ENCODE measurements at regions not wholly inside any gene's neighbourhood (a gene's known extent, or its start where the extent isn't known, plus 50 kb on each side); places are given as distances from the start of the nearest gene placed in this dataset.

GRCh38 chr7:17054836-17055235, 173.1 kb upstream of the AGR3 start:
- H3K4me3 ChIP-seq (ENCODE audit: low read length), result no peak overlapping the region

GRCh38 chr7:17055596-17055995, 173.8 kb upstream of the AGR3 start:
- no peak for DNase-seq (ENCODE audit: low read depth)
- H3K4me3 ChIP-seq (ENCODE audit: low read length), result no peak overlapping the region
- no peak for TF ChIP-seq CTCF (conservative IDR thresholded peaks at IDR 0.05; ENCODE audit: low read depth, low read length)

More at GRCh38 chr7:17054836-17055235, 173.1 kb upstream of the AGR3 start:
- TF ChIP-seq CTCF (conservative IDR thresholded peaks at IDR 0.05; ENCODE audit: low read depth, low read length), result no peak
- DNase-seq (ENCODE audit: low read depth), result no peak

- no peak for TF ChIP-seq CTCF (conservative IDR thresholded peaks at IDR 0.05; ENCODE audit: low read depth, low read length)
- no peak for DNase-seq (ENCODE audit: low read depth)
- no peak overlapping the region for H3K4me3 ChIP-seq (ENCODE audit: low read length)
Observed at GRCh38 chr7:17056491-17057142, 174.8 kb upstream of the AGR3 start.

GRCh38 chr7:17057143-17057509, 175.3 kb upstream of the AGR3 start:
- no peak overlapping the region for H3K4me3 ChIP-seq (ENCODE audit: low read length)
- no peak for TF ChIP-seq CTCF (conservative IDR thresholded peaks at IDR 0.05; ENCODE audit: low read depth, low read length)
- no peak for DNase-seq (ENCODE audit: low read depth)

- DNase-seq (ENCODE audit: low read depth), result no peak
- H3K4me3 ChIP-seq (ENCODE audit: low read length), result no peak overlapping the region
- no peak for TF ChIP-seq CTCF (conservative IDR thresholded peaks at IDR 0.05; ENCODE audit: low read depth, low read length)
Observed at GRCh38 chr7:17058568-17058967, 176.8 kb upstream of the AGR3 start.

GRCh38 chr7:17060051-17060450, 178.3 kb upstream of the AGR3 start:
- H3K4me3 ChIP-seq (ENCODE audit: low read length), result no peak overlapping the region
- no peak for TF ChIP-seq CTCF (conservative IDR thresholded peaks at IDR 0.05; ENCODE audit: low read depth, low read length)
- no peak for DNase-seq (ENCODE audit: low read depth)

- no peak for TF ChIP-seq CTCF (conservative IDR thresholded peaks at IDR 0.05; ENCODE audit: low read depth, low read length)
- DNase-seq (ENCODE audit: low read depth), result no peak
Observed at GRCh38 chr7:17061443-17061842, 179.7 kb upstream of the AGR3 start.

More at GRCh38 chr7:17061443-17061842, 179.7 kb upstream of the AGR3 start:
- H3K4me3 ChIP-seq (ENCODE audit: low read length), result no peak overlapping the region

Data from retinal pigment epithelial cell (primary cell).